Gastrocnemius medialis (tissue), 4 donors: ENCODE measurements at regions not wholly inside any gene's neighbourhood (a gene's known extent, or its start where the extent isn't known, plus 50 kb on each side); places are given as distances from the start of the nearest gene placed in this dataset.

Experiments
- ATAC-seq, 2 donors: fragments of 150-250 bp; one replicate each; pipeline ENCODE4 v1.9.1; 2016
- DNase-seq, 2 donors: peaks; one replicate each; pipeline ENCODE4 v3.0.0-alpha.2; 2019
- H3K27ac ChIP-seq, 4 donors: fragments of 200-600 bp; sonication (generic); 1 replicate in 1 of 4; 2 replicates in 3 of 4; pipeline ENCODE4 v1.5.1; 2016 to 2018; ENCODE audit warnings: mild to moderate bottlenecking in 2 of 4, moderate library complexity in 1 of 4
- H3K27me3 ChIP-seq, 3 donors: fragments of 200-600 bp; sonication (generic) in 2 of 3; 1 replicate in 1 of 3; 2 replicates in 2 of 3; pipeline versions ENCODE4 v1.5.1 to v1.6.0; 2016 to 2019; ENCODE audit warnings: mild to moderate bottlenecking in 1 of 3, moderate library complexity in 1 of 3
- H3K36me3 ChIP-seq, 2 donors: fragments of 200-600 bp; sonication (generic) in 1 of 2; one replicate each; pipeline ENCODE4 v1.5.1; 2017 to 2018
- H3K4me1 ChIP-seq, 2 donors: fragments of 200-600 bp; sonication (generic) in 1 of 2; one replicate each; pipeline ENCODE4 v1.5.1; 2016 to 2017; ENCODE audit warnings: mild to moderate bottlenecking in 2 of 2
- H3K4me3 ChIP-seq, 4 donors: fragments of 200-600 bp; sonication (generic) in 3 of 4; 1 replicate in 1 of 4; 2 replicates in 3 of 4; pipeline ENCODE4 v1.5.1; 2016 to 2019; ENCODE audit warnings: mild to moderate bottlenecking in 2 of 4
- H3K9me3 ChIP-seq, 3 donors: fragments of 200-600 bp; sonication (generic) in 2 of 3; 1 replicate in 1 of 3; 2 replicates in 2 of 3; pipeline ENCODE4 v1.5.1; 2016 to 2019
- CTCF ChIP-seq, 5 experiments: fragments of 450-650 bp in 3 of 5; fragments of 200-600 bp in 2 of 5; sonication (generic) in 2 of 5; IDR thresholded peaks in 4 of 5; conservative IDR thresholded peaks in 1 of 5; 1 replicate in 4 of 5; 2 replicates in 1 of 5; pipeline ENCODE4 v1.5.1; 2016 to 2019; ENCODE audit warnings: antibody characterized with exemption in 5 of 5, mild to moderate bottlenecking in 3 of 5, moderate library complexity in 3 of 5
- POLR2A ChIP-seq, 2 donors: fragments of 450-650 bp; IDR thresholded peaks; one replicate each; pipeline ENCODE4 v1.6.1; 2017; ENCODE audit warnings: antibody characterized with exemption in 2 of 2, mild to moderate bottlenecking in 2 of 2, moderate library complexity in 2 of 2
- in situ Hi-C, 4 donors: fragments of 200-750 bp; cut with MboI; loops; one replicate each; pipeline versions ENCODE4 v1.15.0 to v1.8.0; 2017; ENCODE audit warnings: low sequenced_read_pairs in 4 of 4
- intact Hi-C: fragments of 100-400 bp; cut with DNase I; formaldehyde crosslinking; loops from one replicate; pipeline ENCODE4 v1.15.1; 2023; ENCODE audit warnings: low total_unique reads

GRCh38 chr12:87233671-87234070 is 795.5 kb downstream of the C12orf50 start:
- H3K27me3 ChIP-seq: no peaks in the 10 kb centered on the region
- H3K4me1 ChIP-seq: no peaks in the 10 kb centered on the region
- no peak overlapping the region for H3K4me3 ChIP-seq
- TF ChIP-seq CTCF (IDR thresholded peaks at IDR 0.05 in 4 of 5, conservative IDR thresholded peaks at IDR 0.05 in 1 of 5) (no peak), POLR2A (IDR thresholded peaks at IDR 0.05) (no peak)
- in situ Hi-C loops (no loop called here), intact Hi-C loops (no loop called here)
- no peaks in the 10 kb centered on the region for H3K9me3 ChIP-seq
- no peak for DNase-seq
- no peaks in the 10 kb centered on the region for H3K36me3 ChIP-seq
- ATAC-seq: no peak
- no peak overlapping the region for H3K27ac ChIP-seq

DNA sequence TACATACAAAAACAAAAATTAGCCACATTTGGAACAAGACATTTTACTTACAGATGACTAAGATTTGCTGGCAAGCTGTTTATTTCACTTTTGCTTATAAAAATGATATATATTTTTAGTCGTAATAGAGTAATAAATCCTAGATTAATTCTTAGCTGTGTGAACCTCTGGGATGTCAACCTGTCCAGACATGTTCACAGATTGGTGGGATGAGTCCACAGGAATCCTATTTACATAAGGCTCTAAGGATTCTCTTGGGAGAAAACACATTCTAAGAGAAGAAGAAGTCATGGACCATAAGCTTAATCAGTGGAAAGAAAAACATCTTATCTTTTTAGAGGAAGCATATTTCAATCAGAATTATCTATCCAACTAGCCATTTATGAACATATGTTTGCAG is 797.4 kb downstream of the C12orf50 start:
- Histone ChIP-seq H3K4me1 (no peaks in the 10 kb centered on the region), H3K27me3 (no peaks in the 10 kb centered on the region), H3K36me3 (no peaks in the 10 kb centered on the region), H3K4me3 (no peak overlapping the region), H3K27ac (no peak overlapping the region), H3K9me3 (no peaks in the 10 kb centered on the region)
- TF ChIP-seq CTCF (IDR thresholded peaks at IDR 0.05 in 4 of 5, conservative IDR thresholded peaks at IDR 0.05 in 1 of 5): no peak
- TF ChIP-seq POLR2A (IDR thresholded peaks at IDR 0.05): no peak
- in situ Hi-C loops (no loop called here), intact Hi-C loops (no loop called here)
- DNase-seq: no peak
- no peak for ATAC-seq

- in situ Hi-C loops: no loop called here
- Histone ChIP-seq H3K4me1 (no peaks in the 10 kb centered on the region), H3K4me3 (no peak overlapping the region), H3K27ac (no peak overlapping the region), H3K36me3 (no peaks in the 10 kb centered on the region), H3K27me3 (no peaks in the 10 kb centered on the region), H3K9me3 (no peaks in the 10 kb centered on the region)
- DNase-seq (no peak), ATAC-seq (no peak)
- no peak for TF ChIP-seq POLR2A (IDR thresholded peaks at IDR 0.05)
- TF ChIP-seq CTCF (IDR thresholded peaks at IDR 0.05 in 4 of 5, conservative IDR thresholded peaks at IDR 0.05 in 1 of 5): no peak
- intact Hi-C loops: no loop called here
These were observed 798.8 kb downstream of the C12orf50 start for GRCh38 chr12:87230441-87230840.

GRCh38 chr12:87227162-87227561 is 802.0 kb downstream of the C12orf50 start:
- in situ Hi-C loops: no loop called here
- DNase-seq (no peak), ATAC-seq (no peak)
- H3K9me3 ChIP-seq: no peaks in the 10 kb centered on the region
- no peaks in the 10 kb centered on the region for H3K4me1 ChIP-seq
- no peaks in the 10 kb centered on the region for H3K36me3 ChIP-seq
- no peaks in the 10 kb centered on the region for H3K27me3 ChIP-seq
- H3K4me3 ChIP-seq: no peak overlapping the region
- no peak for TF ChIP-seq CTCF (IDR thresholded peaks at IDR 0.05 in 4 of 5, conservative IDR thresholded peaks at IDR 0.05 in 1 of 5)
- TF ChIP-seq POLR2A (IDR thresholded peaks at IDR 0.05): no peak
- intact Hi-C loops: no loop called here
- no peak overlapping the region for H3K27ac ChIP-seq

DNA sequence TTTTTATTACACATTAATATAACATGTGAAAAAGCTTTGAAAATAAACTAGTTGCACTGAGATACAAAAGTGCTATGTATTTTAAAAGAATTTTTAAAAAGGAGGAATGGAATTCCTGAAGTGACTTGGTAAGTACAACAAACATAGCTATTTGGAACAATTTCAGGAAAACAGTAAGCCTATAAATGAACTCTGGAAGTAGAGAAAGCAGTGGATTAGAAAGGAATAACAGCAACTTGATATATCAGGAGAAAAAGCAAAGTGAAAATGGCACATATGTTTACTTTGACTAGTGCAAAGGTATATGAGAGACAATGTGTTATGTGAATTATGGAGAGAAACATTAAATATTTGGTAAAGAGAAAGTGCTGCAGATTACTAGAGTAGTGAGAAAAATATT is 811.7 kb downstream of the C12orf50 start:
- Histone ChIP-seq H3K9me3 (no peaks in the 10 kb centered on the region), H3K4me1 (no peaks in the 10 kb centered on the region), H3K27me3 (no peaks in the 10 kb centered on the region), H3K27ac (no peak overlapping the region), H3K36me3 (no peaks in the 10 kb centered on the region), H3K4me3 (no peak overlapping the region)
- no peak for TF ChIP-seq POLR2A (IDR thresholded peaks at IDR 0.05)
- no peak for TF ChIP-seq CTCF (IDR thresholded peaks at IDR 0.05 in 4 of 5, conservative IDR thresholded peaks at IDR 0.05 in 1 of 5)
- ATAC-seq: no peak
- intact Hi-C loops (no loop called here), in situ Hi-C loops (no loop called here)
- DNase-seq: no peak
